ENCODE measurements at regions not wholly inside any gene's neighbourhood (a gene's known extent, or its start where the extent isn't known, plus 50 kb on each side); places are given as distances from the start of the nearest gene placed in this dataset.
"Not testable (repeated sequence)": the region's sequence is repeated elsewhere in the genome, so short reads cannot be mapped to it uniquely, and the experiment has no call there.

DNA sequence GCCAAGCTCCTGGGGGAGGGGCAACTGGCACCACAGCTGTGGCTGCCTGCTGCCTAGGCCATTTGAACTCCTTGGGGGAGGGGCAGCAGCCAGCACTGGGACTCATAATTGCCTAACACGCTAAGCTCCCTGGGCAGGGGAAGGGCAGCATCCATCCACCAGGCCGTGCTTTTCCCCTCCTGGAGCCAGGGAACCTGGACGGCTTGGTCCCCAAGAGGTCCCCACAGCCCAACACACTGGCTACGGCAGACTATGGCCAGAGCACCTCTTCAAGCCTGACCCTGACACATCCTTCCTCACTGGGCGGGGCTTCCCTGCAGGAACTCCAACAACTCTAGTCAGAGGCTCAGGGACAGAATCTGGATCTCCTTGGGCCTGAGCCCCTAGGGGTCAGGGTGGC is 269.4 kb downstream of the RNF144B start:
- H3K27me3 Mint-ChIP-seq (ENCODE audit: insufficient read depth), result no peaks in the 10 kb centered on the region
- no peak for DNase-seq (ENCODE audit: low spot score)
- peaks cover 18% of the 10 kb centered on the region for H3K9me3 Mint-ChIP-seq
- no peaks in the 10 kb centered on the region for H3K4me1 Mint-ChIP-seq (ENCODE audit: low read depth)
- H3K4me3 Mint-ChIP-seq, result no peak overlapping the region
- no peak overlapping the region for H3K27ac Mint-ChIP-seq
- no peaks in the 10 kb centered on the region for H3K36me3 Mint-ChIP-seq (ENCODE audit: low read depth)
- intact Hi-C loops (cut with micrococcal nuclease), result no loop called here

DNA sequence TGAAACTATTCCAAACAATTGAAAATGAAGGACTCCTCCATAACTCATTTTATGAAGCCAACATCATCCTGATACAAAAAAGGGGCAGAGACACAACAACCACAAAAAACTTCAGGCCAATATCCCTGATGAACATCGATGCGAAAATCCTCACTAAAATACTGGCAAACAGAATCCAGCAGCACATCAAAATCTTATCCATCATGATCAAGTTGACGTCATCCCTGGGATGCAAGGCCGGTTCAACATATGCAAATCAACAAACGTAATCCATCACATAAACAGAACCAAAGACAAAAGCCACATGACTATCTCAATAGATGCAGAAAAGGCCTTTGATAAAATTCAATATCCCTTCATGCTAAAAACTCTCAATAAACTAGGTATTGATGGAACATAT is 272.8 kb downstream of the RNF144B start:
- H3K9me3 Mint-ChIP-seq, result peaks cover 18% of the 10 kb centered on the region
- H3K36me3 Mint-ChIP-seq (ENCODE audit: low read depth); H3K4me3 Mint-ChIP-seq; intact Hi-C loops (cut with micrococcal nuclease); H3K27me3 Mint-ChIP-seq (ENCODE audit: insufficient read depth); H3K4me1 Mint-ChIP-seq (ENCODE audit: low read depth); DNase-seq (ENCODE audit: low spot score); H3K27ac Mint-ChIP-seq: not testable (repeated sequence)

DNA sequence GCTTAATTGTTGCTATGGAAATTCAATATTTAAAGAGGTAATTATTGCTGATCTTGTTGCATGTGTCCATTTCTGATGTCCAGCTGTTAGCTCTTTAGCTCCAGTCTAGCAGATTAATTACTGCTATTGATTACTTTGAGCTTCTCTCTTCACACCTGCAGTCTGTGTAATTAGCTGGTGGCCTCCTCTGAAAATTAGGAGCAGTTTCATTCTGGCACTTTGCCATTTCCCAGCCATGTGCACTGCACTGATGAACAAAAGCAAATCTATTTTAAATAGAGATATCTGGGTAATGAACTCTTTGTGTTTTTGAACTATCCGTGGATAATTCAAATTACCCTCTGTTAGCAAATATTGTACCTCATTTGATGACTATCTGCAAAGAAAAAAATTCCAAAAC is 275.9 kb downstream of the RNF144B start:
- H3K4me3 Mint-ChIP-seq, result no peak overlapping the region
- H3K27ac Mint-ChIP-seq, result no peak overlapping the region
- H3K9me3 Mint-ChIP-seq, result peaks cover 13% of the 10 kb centered on the region
- H3K27me3 Mint-ChIP-seq (ENCODE audit: insufficient read depth), result no peaks in the 10 kb centered on the region
- intact Hi-C loops (cut with micrococcal nuclease), result no loop called here
- no peaks in the 10 kb centered on the region for H3K36me3 Mint-ChIP-seq (ENCODE audit: low read depth)
- no peak for DNase-seq (ENCODE audit: low spot score)
- H3K4me1 Mint-ChIP-seq (ENCODE audit: low read depth), result no peaks in the 10 kb centered on the region

DNA sequence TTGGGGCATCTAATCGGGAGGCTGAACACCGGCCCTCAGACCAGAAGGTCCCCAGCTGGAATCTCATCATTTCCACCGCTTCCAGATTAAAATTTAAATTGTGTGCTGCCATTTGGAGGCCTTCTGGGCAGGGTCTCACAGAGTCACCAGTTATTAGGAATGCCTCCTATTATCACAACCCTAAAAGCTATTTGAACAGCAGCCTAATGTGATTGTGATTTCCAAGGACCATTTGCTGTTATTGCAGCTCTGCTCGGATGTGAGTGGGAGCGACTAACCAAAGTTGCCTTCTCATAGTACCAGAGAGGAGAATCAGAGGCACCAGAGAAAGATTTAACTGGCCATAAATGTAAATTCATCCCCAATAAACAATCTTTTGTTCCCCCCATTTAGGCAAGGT is 277.3 kb downstream of the RNF144B start:
- intact Hi-C loops (cut with micrococcal nuclease), result no loop called here
- Mint-ChIP-seq H3K27me3 (ENCODE audit: insufficient read depth) (no peaks in the 10 kb centered on the region), H3K9me3 (peaks cover 6% of the 10 kb centered on the region), H3K4me1 (ENCODE audit: low read depth) (no peaks in the 10 kb centered on the region), H3K4me3 (no peak overlapping the region), H3K27ac (no peak overlapping the region), H3K36me3 (ENCODE audit: low read depth) (no peaks in the 10 kb centered on the region)
- DNase-seq (ENCODE audit: low spot score), result no peak

DNA sequence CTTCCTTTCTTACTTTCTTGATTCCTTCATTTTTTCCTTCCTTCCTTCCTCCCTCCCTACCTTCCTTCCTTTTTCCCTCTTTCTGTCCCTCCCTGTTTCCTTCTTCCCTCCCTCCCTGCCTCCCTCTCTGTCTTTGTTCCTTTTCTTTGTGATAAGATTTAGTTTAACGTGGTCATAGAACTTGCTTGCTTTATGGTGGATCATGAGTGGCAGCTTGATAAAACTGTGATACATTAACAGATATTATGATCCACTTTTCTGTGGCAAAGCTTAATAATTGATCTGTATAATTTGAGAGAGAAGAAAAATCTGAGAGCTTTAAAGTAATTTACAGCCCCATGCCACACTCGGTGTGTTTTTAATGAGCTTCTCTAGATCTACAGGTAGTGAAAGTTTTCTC is 280.5 kb downstream of the RNF144B start:
- Mint-ChIP-seq H3K27me3 (ENCODE audit: insufficient read depth) (no peaks in the 10 kb centered on the region), H3K9me3 (no peaks in the 10 kb centered on the region), H3K4me1 (ENCODE audit: low read depth) (no peaks in the 10 kb centered on the region), H3K4me3 (no peak overlapping the region), H3K27ac (no peak overlapping the region), H3K36me3 (ENCODE audit: low read depth) (no peaks in the 10 kb centered on the region)
- intact Hi-C loops (cut with micrococcal nuclease), result no loop called here
- DNase-seq (ENCODE audit: low spot score), result no peak

DNA sequence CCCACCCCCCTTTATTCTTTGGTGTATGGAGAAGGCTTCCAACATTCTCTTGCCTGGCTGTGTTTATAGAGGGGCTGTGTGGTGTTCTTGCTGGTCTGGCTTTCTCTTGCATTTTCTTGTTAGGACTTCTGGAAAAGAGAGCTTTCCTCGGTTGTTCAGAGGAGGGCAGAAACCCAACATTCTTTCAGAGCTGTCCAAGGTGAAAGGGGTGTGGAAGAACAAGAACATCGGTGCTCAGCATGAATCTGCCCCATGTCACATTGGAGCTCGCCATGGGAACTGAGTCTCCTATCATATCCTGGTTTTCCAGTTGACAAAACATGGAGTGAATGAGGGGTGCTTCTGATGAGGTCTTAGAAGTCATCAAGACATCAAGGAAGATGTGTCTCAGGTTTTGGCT is 281.8 kb downstream of the RNF144B start:
- intact Hi-C loops (cut with micrococcal nuclease), result no loop called here
- Mint-ChIP-seq H3K27ac (no peak overlapping the region), H3K9me3 (no peaks in the 10 kb centered on the region), H3K4me3 (no peak overlapping the region), H3K36me3 (ENCODE audit: low read depth) (no peaks in the 10 kb centered on the region), H3K27me3 (ENCODE audit: insufficient read depth) (no peaks in the 10 kb centered on the region), H3K4me1 (ENCODE audit: low read depth) (no peaks in the 10 kb centered on the region)
- no peak for DNase-seq (ENCODE audit: low spot score)

DNA sequence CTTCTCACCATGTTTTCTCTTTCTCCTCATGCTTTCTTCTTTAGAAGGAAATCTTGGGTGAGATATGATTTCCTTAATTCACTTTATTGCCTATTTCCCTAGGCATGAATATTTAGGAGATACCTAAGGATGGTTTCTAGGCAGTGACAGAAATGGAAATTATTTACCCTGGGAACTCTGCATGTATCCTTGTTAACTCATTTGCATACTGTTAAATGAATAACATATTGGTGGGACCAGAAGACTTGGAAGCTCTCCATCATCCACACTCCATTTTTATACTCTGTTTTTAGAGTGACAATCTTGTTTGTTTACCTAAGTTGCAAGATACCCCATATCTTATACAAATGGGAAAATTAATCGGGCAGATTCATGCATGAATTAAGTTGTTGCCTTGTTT is 285.7 kb downstream of the RNF144B start:
- no peak for DNase-seq (ENCODE audit: low spot score)
- H3K36me3 Mint-ChIP-seq (ENCODE audit: low read depth), result no peaks in the 10 kb centered on the region
- H3K9me3 Mint-ChIP-seq, result no peaks in the 10 kb centered on the region
- no peak overlapping the region for H3K27ac Mint-ChIP-seq
- H3K4me3 Mint-ChIP-seq, result no peak overlapping the region
- no peaks in the 10 kb centered on the region for H3K4me1 Mint-ChIP-seq (ENCODE audit: low read depth)
- no peaks in the 10 kb centered on the region for H3K27me3 Mint-ChIP-seq (ENCODE audit: insufficient read depth)
- intact Hi-C loops (cut with micrococcal nuclease), result no loop called here

DNA sequence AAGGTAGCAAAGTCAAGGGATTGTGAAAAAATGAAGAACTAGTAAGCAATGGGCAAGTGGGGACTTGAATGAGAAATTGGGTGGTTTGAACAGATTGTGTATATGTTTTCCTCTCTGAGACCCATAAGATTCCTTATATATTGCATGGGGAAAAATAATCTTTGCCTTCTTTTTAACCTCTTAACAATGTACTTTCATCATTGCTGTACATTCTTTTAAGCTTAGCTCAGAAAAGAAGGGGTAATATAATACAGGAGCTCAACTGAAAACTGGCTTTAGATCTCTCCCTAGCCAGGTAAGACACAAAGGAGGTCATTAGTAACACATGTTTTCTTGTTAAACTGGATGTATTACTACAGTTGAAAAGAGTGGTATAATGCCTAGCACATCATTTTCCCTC is 287.2 kb downstream of the RNF144B start:
- H3K9me3 Mint-ChIP-seq, result no peaks in the 10 kb centered on the region
- no peaks in the 10 kb centered on the region for H3K4me1 Mint-ChIP-seq (ENCODE audit: low read depth)
- no peak overlapping the region for H3K27ac Mint-ChIP-seq
- H3K4me3 Mint-ChIP-seq, result no peak overlapping the region
- H3K27me3 Mint-ChIP-seq (ENCODE audit: insufficient read depth), result no peaks in the 10 kb centered on the region
- intact Hi-C loops (cut with micrococcal nuclease), result no loop called here
- no peak for DNase-seq (ENCODE audit: low spot score)
- H3K36me3 Mint-ChIP-seq (ENCODE audit: low read depth), result no peaks in the 10 kb centered on the region

DNA sequence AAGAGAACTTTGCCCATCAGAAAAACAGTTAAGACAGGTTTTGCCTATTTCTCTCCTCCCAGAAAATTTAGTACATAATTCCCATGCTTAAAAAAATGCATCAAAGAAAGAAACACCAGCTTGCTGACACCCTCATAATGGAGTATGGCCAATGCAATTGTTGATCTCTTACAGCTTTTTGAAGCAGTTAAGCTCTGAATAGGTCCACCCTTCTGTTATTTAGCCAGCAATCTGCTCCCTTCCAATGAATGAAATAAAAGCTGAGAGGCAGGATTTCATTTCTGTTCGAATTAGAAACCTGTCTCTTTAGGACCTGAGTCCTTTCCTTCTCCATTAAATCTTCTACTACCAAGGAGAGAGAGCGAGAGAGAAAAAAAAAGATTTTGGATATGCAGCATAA is 288.7 kb downstream of the RNF144B start:
- no peak overlapping the region for H3K4me3 Mint-ChIP-seq
- H3K9me3 Mint-ChIP-seq, result no peaks in the 10 kb centered on the region
- no peak overlapping the region for H3K27ac Mint-ChIP-seq
- H3K36me3 Mint-ChIP-seq (ENCODE audit: low read depth), result no peaks in the 10 kb centered on the region
- no peaks in the 10 kb centered on the region for H3K27me3 Mint-ChIP-seq (ENCODE audit: insufficient read depth)
- no peaks in the 10 kb centered on the region for H3K4me1 Mint-ChIP-seq (ENCODE audit: low read depth)
- intact Hi-C loops (cut with micrococcal nuclease), result no loop called here
- DNase-seq (ENCODE audit: low spot score), result no peak

DNA sequence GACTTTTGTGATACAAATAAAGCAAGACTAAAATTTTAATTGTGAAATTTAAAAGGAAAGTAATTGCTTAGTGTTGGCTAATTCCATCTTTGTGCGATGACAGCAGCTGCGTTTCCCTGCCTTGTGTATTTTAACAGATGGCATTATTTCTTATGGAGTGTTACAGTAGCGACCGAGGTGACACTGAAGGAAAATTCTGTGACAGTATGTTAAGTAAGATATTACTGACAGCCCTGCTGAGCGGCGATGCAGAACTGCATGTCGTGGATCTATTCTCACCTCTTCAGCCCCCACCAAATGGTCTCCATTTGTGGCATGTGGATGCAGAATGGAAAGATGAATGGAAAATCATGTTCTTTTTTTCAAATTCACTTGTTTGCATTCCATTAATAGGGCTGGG is 289.4 kb downstream of the RNF144B start:
- H3K36me3 Mint-ChIP-seq (ENCODE audit: low read depth), result no peaks in the 10 kb centered on the region

DNA sequence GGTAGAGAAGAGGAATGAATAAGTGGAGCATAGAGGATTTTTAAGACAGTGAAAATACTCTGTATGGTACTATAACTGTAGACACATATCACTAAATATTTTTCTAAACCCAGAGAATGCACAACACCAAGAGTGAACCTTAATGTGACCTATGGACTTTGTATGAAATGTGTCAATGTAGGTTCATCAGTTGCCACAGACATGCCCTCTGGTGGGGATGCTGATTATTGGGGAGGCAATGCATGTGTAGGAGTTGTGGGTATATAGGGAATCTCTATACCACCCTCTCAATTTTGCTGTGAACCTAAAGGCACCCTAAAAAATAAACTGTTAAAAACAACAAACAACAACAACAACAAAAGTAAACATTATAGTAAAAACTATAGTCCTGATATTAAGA is 293.7 kb downstream of the RNF144B start:
- intact Hi-C loops (cut with micrococcal nuclease), result no loop called here
- no peak for DNase-seq (ENCODE audit: low spot score)
- H3K4me3 Mint-ChIP-seq, result no peak overlapping the region

More for the DNA sequence above, 289.4 kb downstream of the RNF144B start:
- DNase-seq (ENCODE audit: low spot score), result no peak
- Mint-ChIP-seq H3K4me1 (ENCODE audit: low read depth) (no peaks in the 10 kb centered on the region), H3K27ac (no peak overlapping the region), H3K27me3 (ENCODE audit: insufficient read depth) (no peaks in the 10 kb centered on the region), H3K9me3 (no peaks in the 10 kb centered on the region), H3K4me3 (no peak overlapping the region)
- intact Hi-C loops (cut with micrococcal nuclease), result no loop called here

DNA sequence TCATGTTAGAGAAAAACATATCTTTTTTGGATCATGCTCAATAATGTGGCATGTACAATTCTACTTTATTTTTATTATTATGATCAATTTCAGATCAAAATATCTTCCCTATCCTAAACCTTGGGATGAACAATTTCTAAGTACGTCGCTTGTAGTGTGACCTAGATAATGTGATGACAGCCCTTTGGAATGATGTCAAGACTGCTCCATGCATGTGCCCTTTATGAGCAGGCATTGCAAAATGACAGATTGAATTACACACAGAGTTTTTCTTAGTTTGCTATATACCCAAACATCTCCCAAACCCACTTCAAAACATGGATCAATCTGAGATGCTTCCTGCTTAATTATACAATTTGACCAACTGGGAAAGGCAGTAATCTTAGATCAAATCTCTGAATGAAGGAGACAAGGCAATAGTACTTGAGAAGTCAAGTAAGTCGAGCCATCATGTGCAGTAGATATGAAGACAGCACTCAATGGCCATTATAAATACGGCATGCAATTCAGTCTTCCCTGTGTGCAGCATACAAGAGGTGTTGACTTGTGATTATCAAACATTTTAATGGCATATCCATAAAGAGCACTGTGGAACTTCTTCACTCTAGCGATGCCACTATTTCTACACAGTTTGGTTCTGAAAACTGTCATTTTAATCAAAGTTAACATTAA is 294.8 kb downstream of the RNF144B start:
- Mint-ChIP-seq H3K9me3 (no peaks in the 10 kb centered on the region), H3K27me3 (ENCODE audit: insufficient read depth) (no peaks in the 10 kb centered on the region), H3K36me3 (ENCODE audit: low read depth) (no peaks in the 10 kb centered on the region), H3K4me3 (no peak overlapping the region), H3K4me1 (ENCODE audit: low read depth) (no peaks in the 10 kb centered on the region), H3K27ac (no peak overlapping the region)
- no peak for DNase-seq (ENCODE audit: low spot score)
- intact Hi-C loops (cut with micrococcal nuclease), result no loop called here

More for the DNA sequence above, 293.7 kb downstream of the RNF144B start:
- no peaks in the 10 kb centered on the region for H3K36me3 Mint-ChIP-seq (ENCODE audit: low read depth)
- no peaks in the 10 kb centered on the region for H3K4me1 Mint-ChIP-seq (ENCODE audit: low read depth)
- H3K27me3 Mint-ChIP-seq (ENCODE audit: insufficient read depth), result no peaks in the 10 kb centered on the region
- no peaks in the 10 kb centered on the region for H3K9me3 Mint-ChIP-seq
- H3K27ac Mint-ChIP-seq, result no peak overlapping the region

DNA sequence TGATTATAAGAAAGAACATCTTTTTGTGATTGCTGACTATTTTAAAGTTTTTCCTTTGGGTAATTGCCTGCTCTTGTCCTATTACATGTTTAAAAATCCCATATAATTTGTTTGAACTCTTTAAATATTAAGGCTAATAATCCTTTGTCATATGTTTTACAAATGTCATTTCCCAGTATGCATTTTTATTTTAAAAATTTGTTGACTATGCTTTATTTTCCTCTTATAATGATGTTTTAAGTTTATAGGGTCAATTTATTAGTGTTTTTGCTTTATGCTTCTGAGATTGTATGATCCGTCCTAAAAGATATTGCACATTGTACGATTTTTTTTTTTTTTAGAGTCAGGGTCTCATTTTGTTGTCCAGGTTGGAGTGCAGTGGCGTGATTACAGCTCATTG is 297.2 kb downstream of the RNF144B start:
- H3K4me3 Mint-ChIP-seq, result no peak overlapping the region
- no peaks in the 10 kb centered on the region for H3K36me3 Mint-ChIP-seq (ENCODE audit: low read depth)
- no peak for DNase-seq (ENCODE audit: low spot score)
- H3K4me1 Mint-ChIP-seq (ENCODE audit: low read depth), result no peaks in the 10 kb centered on the region
- H3K27me3 Mint-ChIP-seq (ENCODE audit: insufficient read depth), result no peaks in the 10 kb centered on the region
- H3K9me3 Mint-ChIP-seq, result no peaks in the 10 kb centered on the region
- intact Hi-C loops (cut with micrococcal nuclease), result no loop called here
- H3K27ac Mint-ChIP-seq, result no peak overlapping the region

Data from activated T-helper 1 cell treated with anti-CD3 and anti-CD28 coated beads, Interleukin-12 subunit alpha, Interleukin-12 subunit beta, Interleukin-2, Interleukin-4 antibody, amounts not matched to agents 30 ng/mL and 10 ng/mL and 1 ng/mL, durations not matched to agents 14 hours and 24 hours and 36 hours (primary cell).